Activated T-cell treated with anti-CD3 and anti-CD28 coated beads for 24 hours (primary cell): ENCODE measurements at regions not wholly inside any gene's neighbourhood (a gene's known extent, or its start where the extent isn't known, plus 50 kb on each side); places are given as distances from the start of the nearest gene placed in this dataset.
"Not testable (repeated sequence)": the region's sequence is repeated elsewhere in the genome, so short reads cannot be mapped to it uniquely, and the experiment has no call there.

ENCODE experiments used
- DNase-seq: peaks from one replicate; pipeline ENCODE4 v3.0.0-alpha.2; 2020; ENCODE audit warnings: low read depth

DNA sequence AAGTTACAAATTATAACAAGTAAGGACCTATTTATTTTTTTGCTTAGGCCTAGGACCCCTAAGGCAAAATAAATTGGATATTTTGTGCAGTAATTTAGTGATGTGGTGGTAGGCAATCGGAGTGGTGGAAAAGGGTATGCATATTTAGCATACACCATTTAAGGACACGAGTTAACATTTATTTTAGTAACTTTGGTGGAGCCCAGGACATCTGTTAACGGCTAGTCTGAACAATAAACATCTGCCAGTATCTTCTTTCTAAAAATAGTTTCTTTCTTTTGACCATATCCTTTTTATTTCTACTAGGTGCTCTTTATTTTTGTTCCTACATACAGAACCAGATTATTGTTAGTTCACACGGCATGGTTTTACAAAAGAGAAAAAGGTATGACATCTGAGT lies 326.3 kb downstream of the CHL1 start:
- DNase-seq = no peak

DNA sequence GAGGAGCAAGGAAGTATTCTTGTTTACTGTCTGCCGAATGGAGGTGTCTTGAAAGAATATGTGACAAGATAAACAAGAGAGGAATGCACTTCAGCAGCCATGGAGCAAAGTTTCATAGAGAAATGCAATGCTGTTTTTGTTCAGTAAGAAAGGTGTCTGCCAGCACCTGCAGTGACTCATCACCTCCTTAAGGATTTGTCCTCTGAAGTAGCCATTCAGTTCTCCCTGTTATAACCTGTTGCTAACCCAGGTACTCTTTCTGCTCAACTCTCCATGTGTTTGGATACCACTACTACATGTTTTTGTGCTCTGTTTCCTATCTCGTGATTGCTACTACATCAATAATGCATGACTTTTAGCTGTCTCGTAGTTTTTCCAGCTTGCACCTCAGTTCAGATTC lies 328.9 kb downstream of the CHL1 start:
- no peak for DNase-seq

DNA sequence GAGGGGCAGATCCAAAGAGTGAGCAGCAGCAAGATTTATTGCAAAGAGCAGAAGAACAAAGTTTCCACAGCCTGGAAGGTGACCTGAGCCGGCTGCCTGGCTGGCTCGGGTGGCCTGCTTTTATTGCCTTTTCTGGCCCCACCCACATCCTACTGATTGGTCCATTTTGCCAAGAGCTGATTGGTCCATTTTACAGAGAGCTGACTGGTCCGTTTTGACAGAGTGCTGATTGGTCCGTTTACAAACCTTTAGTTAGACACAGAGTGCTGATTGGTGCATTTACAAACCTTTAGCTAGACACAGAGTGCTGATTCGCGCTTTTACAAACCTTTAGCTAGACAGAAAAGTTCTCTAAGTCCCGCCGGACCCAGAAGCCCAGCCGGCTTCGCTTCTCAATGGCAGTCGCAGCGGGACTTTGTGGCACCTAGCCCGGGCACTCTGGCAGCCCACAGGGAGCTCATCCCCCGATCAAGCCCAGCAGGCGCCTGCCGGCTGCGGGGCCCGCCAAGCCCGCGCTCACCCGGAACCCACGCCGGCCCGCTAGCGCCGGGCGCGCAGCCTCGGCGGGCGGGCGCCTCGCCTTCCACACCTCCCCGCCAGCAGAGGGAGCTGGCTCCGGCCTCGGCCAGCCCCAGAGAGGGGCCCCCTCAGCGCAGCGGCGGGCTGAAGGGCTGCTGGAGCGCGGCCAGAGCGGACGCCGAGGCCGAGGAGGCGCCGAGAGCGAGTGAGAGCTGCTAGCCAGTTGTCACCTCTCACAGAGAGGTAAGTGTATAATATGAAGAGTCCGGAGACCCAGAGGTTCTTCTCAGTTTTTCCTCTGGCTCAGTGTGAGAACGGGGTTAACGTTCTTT lies 339.2 kb downstream of the CHL1 start:
- no peak for DNase-seq

DNA sequence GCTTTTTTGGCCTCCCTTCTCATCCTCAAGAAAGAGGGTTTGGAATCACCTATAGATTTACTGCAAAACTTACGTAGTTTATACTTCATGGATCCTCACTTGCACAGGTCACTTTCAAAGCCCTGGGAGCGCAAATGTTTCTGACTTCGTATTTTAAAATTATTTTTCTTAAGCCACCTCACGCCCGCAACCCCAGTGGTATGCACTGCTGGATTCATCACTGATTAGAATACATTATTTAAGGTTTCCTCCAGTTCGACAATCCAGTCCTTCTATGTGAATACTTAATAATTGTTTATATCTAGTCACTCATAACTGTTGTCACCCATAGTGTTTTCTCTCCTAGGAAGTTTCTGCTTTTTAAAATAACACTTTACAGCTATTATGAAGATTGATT lies 339.9 kb downstream of the CHL1 start:
- no peak for DNase-seq

DNA sequence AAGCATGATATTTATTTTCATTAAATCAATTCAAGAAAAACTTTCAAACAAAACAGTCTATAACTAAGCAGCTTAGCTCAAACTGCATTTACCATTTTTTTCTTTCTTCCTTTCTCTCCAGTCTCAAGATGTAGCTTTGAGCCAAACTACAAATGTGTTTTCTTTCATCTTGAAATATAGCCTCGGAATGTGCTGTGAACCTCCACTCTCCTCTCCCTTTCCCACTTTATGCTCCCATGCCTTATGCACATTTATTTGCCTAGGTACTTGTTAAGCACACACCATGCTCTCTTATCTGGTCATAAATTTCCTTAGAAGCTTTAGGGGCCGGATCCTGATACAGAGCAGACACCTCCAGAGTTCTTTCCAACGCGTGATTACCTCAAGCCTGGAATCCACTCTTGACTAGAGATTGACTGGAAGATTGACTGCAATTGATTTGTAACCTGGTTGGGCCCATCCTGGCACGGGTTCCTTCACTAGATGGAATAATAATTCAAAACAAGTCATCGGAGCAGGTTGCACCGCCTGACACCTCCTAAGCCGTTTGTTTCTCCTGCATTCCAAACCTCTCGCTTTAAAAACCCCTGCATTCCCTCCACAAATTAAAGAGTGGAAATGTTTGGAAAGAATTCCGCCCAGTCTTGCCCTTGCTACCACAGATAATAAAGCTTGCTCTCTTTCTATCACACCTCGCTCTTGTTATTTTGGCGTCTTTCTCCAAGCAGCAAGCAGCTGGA lies 344.7 kb downstream of the CHL1 start:
- DNase-seq = no peak

DNA sequence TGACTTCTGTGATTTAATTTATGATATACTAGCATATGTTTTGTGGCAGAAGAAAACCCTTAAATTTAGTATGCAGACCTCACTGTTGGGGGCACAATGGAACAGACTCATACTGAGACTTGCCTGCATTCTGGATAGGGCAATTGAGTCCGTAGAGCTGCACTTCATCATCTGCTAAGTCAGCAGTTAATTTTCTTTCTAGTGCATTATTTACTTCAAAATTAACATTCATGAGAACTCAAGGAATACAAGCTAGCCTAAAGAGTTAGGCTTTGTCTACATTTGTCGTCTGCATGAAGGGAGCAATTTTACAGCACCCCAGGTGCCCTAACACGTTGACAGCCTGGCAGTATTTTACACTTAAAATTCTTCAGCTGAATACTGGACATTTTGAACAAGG lies 345.5 kb downstream of the CHL1 start:
- no peak for DNase-seq

DNA sequence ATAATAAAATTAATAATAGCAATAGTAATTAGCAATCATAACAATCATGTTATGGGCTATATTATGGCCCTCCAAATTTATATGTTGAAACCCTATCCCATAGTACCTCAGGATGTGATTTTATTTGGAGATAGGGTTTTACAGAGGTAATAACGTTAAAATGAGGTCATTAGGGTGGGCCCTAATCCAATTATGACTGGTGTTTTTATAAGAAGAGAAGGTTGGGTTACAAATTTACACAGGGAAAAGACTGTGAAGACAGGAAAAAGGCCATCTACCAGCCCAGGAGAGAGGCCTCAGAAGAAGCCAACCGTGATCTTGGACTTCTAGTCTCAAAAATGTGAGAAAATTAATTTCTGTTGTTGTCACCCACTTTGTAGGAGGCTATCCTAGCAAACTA lies 353.1 kb downstream of the CHL1 start:
- no peak for DNase-seq

DNA sequence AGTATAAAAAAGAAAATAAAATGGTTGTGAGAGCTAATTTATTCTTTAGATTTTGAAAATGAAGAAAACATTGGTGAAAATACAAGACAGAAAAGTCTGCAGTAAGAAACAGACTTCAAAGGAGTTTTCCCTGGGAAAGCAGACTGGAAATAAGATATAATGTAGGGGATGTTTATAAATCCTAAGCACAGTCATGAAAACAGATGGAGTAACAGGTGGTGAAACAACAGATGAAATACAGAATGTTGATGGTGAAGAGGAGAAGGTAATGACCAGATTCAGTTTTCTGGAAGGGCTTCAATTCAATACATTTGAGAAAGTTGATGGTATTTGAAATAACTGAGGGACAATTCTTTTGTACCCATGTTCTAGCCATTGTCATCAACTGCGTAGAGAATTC lies 353.9 kb downstream of the CHL1 start:
- no peak for DNase-seq

DNA sequence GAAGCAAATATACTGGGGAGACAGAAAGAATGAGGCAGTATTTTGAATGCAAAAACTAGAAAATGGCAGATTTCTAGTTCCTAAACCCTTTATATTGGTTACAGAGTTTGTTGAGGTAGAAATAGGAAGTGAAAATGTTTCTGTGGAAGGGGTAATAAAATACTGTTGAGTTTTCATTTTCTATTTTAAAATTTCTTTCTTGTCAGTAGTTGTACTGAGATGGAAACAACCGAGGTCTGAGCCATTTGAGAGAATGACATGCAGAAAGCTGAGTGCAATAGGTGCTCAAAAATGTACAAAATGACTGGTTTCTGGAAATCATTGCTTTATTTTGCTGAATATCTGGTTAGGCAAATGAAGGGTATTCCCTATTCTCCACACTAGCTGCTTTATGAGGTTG lies 361.4 kb downstream of the CHL1 start:
- DNase-seq = no peak

DNA sequence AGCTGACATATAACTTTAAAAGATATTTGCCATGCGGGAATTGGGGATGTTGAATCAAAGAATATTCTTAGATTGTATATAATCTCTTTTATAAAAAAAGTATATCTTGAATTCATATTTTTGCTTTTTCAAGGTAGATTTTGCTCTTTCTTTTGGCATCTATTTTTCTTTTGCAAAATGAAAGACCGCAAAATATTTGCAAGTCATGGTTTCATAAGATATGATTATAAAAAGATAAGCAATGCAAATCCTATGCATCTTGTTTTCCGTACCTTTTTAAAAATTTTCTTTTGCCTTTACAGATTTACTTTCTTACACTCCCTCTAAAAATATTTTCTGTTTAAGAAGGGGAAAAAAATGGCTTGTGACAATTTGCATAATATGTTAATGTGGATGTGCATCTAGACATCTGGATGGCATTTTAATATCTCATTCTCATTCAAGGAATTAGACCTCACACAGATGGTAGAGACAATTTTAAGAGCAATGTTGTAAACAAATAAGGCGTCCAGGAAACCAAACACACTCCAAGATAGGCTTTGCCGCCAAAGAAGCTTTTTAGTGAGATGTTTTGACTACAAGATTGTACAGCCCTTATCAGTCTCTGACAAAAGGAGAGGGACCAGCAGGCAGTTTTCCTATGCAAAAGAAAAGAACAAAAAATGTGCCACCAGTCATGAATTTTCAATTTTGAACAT lies 371.1 kb downstream of the CHL1 start:
- no peak for DNase-seq

DNA sequence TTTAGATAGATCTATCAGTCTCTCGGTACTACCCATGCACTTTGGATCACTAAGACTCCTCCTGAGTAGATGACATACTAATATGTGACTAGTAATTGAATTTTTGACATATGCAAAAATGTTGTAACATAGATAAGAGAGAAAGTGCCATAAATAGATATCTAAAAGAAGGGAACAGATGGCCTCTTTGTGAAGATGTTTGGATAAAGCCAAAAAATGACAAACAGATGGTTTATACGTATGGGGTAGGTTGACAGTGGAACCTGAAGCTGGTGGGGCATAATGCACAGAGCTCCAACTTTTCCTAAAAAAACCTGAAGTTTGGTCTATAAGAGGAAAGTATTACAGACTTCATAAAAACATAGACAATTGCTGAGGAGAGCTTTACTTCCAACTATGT lies 383.0 kb downstream of the CHL1 start:
- DNase-seq = not testable (repeated sequence)

DNA sequence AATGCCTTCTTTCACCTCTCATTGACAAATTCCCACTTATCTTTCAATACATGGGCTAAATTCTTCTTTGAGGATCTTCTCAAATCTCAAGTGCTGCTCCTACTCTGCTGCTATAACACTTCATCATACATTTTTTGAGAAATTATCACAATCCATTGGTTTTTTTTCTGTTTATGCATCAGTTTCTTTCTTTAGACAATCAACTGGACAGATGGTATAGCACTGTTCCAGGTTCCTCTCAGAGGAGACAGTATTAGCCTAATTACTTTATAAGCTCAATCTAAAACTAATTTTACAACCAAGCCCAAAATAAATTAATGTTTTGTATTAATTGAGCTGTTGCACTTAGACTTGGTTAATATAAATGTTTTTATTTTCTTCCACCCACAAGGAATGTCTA lies 392.5 kb downstream of the CHL1 start:
- not testable (repeated sequence) for DNase-seq

DNA sequence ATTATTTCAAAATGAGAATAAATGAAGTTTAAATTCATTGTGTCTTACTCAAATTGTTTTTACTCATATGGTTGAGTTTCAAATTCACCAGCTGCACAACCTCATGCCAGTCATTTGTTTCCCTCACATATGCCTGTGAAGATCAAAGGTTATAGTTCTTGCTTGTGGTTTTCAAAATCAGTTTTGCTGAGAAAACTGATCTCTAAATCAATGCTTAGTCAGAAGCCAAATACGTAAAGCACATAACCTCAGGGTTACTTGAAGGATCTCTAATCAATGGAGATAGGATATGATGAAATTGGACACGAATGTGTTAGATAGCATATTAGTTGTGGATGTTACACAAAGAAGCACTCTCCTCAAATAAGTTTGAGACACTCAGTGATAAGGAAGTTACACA lies 400.7 kb downstream of the CHL1 start:
- DNase-seq = not testable (repeated sequence)

DNA sequence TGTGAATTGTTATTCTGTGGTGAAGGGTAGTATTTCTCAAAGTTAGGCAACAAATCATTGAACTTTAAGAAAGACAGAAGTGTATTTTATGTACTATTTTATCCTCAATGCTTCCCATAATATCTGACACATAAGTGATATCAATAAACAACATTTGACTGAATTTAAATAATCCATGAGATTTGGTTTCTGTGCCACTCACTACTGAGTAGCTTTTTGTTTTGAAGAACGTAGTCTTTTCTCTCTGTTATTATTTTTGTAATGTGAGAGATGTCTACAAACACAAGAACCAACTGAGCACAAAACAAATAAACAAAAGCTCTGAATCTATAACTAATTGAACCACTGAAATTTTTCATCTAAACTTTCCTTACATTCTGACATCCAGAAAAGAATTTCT lies 401.2 kb downstream of the CHL1 start:
- not testable (repeated sequence) for DNase-seq

DNA sequence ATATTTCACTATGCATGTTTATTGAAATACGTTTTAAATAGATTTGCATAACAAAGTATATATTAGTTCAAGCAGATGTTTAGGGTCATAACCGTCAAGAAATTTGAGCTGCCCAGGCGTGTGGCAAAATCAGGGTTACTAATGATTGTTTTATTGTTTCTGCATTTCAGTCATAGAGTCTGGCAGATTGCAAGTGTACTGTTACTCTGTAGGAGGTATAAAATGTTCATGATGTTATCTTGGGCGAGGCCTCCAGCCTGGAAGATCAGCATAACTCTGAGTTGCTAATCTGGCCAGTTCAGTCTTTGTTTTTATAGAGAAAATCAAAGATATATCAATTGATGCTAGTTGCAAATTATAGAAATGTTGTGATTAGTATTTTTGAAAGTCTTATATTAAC lies 410.9 kb downstream of the CHL1 start:
- DNase-seq = not testable (repeated sequence)

DNA sequence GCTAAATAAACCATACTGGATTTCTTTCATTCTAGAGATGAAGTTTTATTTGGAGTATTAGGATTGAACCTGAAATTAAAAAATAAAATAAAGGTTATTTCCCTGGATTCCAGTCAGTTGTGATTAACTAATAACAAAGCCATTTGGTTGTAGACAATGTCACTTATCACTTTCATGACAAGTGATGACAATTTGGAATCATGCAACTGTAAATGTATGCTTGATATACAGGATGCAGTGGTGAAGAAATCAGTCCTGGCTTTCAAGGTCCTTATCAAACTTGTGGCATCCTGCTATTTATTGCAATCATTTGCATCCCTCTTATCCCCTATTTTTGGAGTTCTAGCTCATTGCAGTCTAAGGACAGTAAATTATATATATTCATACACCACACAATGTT lies 425.2 kb downstream of the CHL1 start:
- no peak for DNase-seq

DNA sequence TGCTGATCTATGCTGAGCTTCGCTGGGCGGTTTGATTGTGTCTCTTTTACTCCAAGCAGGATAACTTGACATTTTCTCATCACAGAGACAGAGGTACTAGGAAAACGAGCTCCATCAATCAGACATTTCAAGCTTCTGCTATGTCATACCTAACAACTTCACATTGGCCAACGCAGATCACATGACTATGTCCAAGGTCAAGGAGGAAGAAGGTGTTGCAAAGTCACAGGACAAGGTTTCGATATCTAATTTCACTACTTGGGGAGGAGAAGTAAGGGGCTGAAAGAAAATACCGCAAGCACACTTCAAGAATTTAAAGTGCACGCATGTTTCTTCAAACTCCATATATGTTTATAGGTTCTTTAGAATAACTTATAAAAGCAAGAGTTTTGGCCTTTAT lies 425.8 kb downstream of the CHL1 start:
- DNase-seq = no peak

DNA sequence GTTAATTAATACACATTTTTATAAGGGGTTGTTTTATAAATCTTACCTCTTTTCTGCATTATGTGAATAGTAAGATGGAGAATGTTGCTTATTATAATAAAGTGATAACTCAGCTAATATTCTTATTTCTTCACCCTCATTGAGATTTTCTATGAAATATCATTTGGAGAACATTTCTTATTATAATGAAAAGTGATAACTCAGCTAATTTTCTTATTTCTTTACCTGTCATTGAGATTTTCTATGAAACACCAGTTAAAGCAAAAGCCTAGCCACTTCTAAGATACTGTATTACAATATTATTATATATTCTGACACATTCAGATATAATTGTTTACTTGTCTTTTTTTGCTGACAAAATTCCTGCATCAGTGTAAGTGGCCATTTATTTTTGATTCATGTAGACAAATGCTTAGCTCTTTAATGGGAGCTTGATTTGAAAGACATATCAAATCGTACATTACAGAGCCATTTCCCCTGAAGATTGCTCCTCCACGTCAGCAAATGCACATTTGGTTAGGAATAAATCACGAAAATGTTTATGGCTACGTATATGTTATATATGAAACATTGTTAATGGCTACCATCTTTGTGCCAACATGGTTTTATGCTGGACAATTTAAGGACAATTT lies 427.5 kb downstream of the CHL1 start:
- no peak for DNase-seq

DNA sequence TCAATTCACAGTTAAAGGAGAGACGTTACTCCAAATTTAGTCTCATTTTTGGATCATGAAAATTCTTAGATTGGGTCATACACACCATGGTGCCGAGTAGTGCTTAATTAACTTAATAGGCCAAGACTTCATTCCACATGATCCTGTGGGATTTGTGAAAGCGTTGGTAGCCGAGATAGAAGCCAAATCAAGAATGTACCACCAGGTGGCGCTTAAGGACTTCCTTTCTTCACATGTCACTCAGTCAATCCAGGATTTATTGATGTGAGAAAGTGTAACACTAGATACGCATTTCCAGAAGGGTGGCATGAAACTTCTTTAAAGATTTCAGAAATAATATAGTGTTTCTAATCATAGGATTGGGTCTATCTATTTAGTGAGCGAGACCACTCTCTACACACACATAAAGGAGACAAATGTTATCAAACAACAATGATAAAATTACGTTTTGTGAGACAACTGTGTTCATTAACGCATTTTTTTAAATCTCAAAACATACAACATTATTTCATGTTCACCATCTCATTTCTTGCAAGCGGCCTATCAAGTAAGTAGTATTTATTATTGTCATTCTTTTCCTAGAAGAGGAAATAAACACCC lies 436.1 kb downstream of the CHL1 start:
- peak; percentile 2 for DNase-seq

DNA sequence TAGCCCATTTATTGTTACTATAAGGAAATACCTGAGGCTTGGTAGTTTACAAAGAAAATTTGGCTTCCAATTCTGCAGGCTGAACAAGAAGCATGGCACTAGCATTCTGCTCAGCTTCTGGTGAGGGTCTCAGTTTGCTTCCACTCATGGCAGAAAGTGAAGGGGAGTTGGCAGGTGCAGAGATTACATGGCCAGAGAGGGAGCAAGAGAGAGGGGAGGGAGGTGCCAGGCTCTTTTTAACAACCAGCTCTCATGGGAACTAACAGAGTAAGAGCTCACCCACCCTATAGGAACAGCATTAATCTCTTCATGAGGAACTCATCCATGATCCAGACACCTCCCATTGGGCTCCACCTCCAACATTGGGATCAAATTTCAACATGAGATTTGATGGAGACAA lies 437.9 kb downstream of the CHL1 start:
- DNase-seq = no peak

DNA sequence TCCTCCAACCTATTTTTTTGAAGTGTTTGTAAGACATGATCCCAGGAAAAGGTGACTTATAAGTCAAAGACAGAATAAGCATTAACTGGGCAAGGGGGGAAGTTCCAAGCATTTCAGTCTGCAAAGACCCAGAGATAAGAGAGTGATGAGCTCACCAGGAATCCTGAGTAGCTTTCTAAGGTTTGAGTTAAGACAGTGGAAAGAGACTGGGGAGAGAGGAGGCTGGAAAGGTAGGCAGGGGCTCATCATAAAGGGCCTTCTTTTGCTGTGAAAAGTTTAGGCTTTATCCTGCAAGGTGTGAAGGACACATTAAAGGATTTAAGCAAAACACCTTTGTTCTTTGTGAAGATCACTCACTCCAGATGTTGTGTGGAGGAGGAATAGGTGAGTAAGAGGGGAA lies 438.8 kb downstream of the CHL1 start:
- DNase-seq = no peak

DNA sequence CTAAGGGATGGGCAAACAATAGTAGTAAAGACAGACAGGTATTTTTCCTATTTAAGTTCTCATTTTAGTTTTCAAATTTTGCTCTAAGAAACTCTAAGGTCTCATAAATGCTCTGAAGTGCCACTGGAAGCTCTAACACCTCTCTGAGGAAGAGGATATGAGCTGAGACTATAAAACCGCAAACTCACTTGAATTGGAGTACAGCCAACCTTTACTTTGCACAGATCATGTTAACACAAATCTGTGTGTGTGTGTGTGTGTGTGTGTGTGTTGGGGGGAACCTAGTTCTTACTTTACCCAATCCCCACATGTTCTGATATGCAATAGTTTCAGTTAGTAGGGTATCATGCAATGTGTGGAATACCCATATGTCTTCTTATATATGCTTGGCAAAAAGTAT lies 446.8 kb downstream of the CHL1 start:
- DNase-seq = no peak
